ENCODE measurements at regions not wholly inside any gene's neighbourhood (a gene's known extent, or its start where the extent isn't known, plus 50 kb on each side); places are given as distances from the start of the nearest gene placed in this dataset.

- DNase-seq (ENCODE audit: low read depth, low spot score), result no peak
Observed at GRCh38 chr22:48342732-48343131, 1484.9 kb downstream of the BRD1 start.

GRCh38 chr22:48342016-48342415, 1485.7 kb downstream of the BRD1 start:
- DNase-seq (ENCODE audit: low read depth, low spot score), result no peak

- no peak for DNase-seq (ENCODE audit: low read depth, low spot score)
Observed at GRCh38 chr22:48340727-48341709, 1486.7 kb downstream of the BRD1 start.

- DNase-seq (ENCODE audit: low read depth, low spot score), result no peak
Observed at GRCh38 chr22:48340191-48340590, 1487.5 kb downstream of the BRD1 start.

GRCh38 chr22:48338793-48339705, 1488.6 kb downstream of the BRD1 start:
- DNase-seq (ENCODE audit: low read depth, low spot score), result no peak

GRCh38 chr22:48337957-48338792, 1489.5 kb downstream of the BRD1 start:
- DNase-seq (ENCODE audit: low read depth, low spot score), result no peak

- DNase-seq (ENCODE audit: low read depth, low spot score), result no peak
Observed at GRCh38 chr22:48336339-48337060, 1491.2 kb downstream of the BRD1 start.

GRCh38 chr22:48335442-48336139, 1492.1 kb downstream of the BRD1 start:
- DNase-seq (ENCODE audit: low read depth, low spot score), result no peak

- no peak for DNase-seq (ENCODE audit: low read depth, low spot score)
Observed at GRCh38 chr22:48334971-48335370, 1492.7 kb downstream of the BRD1 start.

- no peak for DNase-seq (ENCODE audit: low read depth, low spot score)
Observed at GRCh38 chr22:48333816-48334735, 1493.6 kb downstream of the BRD1 start.

- DNase-seq (ENCODE audit: low read depth, low spot score), result no peak
Observed at GRCh38 chr22:48333323-48333763, 1494.3 kb downstream of the BRD1 start.

GRCh38 chr22:48332438-48333322, 1495.0 kb downstream of the BRD1 start:
- no peak for DNase-seq (ENCODE audit: low read depth, low spot score)

GRCh38 chr22:48331691-48332220, 1495.9 kb downstream of the BRD1 start:
- no peak for DNase-seq (ENCODE audit: low read depth, low spot score)

- DNase-seq (ENCODE audit: low read depth, low spot score), result no peak
Observed at GRCh38 chr22:48331266-48331665, 1496.4 kb downstream of the BRD1 start.

- DNase-seq (ENCODE audit: low read depth, low spot score), result no peak
Observed at GRCh38 chr22:48327721-48328120, 1500.0 kb downstream of the BRD1 start.

- DNase-seq (ENCODE audit: low read depth, low spot score), result no peak
Observed at GRCh38 chr22:48323746-48324145, 1503.9 kb downstream of the BRD1 start.

- DNase-seq (ENCODE audit: low read depth, low spot score), result no peak
Observed at GRCh38 chr22:48322907-48323306, 1504.8 kb downstream of the BRD1 start.
